Naive thymus-derived CD4-positive, alpha-beta T cell (primary cell): ENCODE measurements at regions not wholly inside any gene's neighbourhood (a gene's known extent, or its start where the extent isn't known, plus 50 kb on each side); places are given as distances from the start of the nearest gene placed in this dataset.

Source experiments
- ATAC-seq: fragments of 150-1000 bp; cut with Tn5 transposase; 2 replicates; pipeline ENCODE4 v1.10.0; 2021; ENCODE audit warnings: mild to moderate bottlenecking, moderate library complexity
- CTCF ChIA-PET: fragments of 350-600 bp; sonication (Branson Sonifier 250); formaldehyde crosslinking; loops from one replicate; lab custom pipeline; 2021; ENCODE audit warnings: antibody characterized with exemption; lab: Charles Lee
- POLR2A ChIA-PET: fragments of 350-600 bp; sonication (Branson Sonifier 250); formaldehyde crosslinking; loops from one replicate; lab custom pipeline; 2021; ENCODE audit warnings: antibody characterized with exemption, inconsistent platforms; lab: Charles Lee
- DNase-seq, 9 donors: peaks; one replicate each; pipeline versions ENCODE4 v3.0.0 to v3.0.0-alpha.2; 2020 to 2022; ENCODE audit warnings: mixed read lengths in 1 of 9
- H3K27ac ChIP-seq: one replicate; pipeline ENCODE4 v1.7.0; 2013; ENCODE audit warnings: mild to moderate bottlenecking, low read depth, low read length, moderate library complexity
- H3K27me3 ChIP-seq, 2 donors: one replicate each; pipeline ENCODE4 v1.7.0; 2013; ENCODE audit warnings: low read length in 2 of 2, mild to moderate bottlenecking in 2 of 2, moderate library complexity in 2 of 2; ENCODE audit not compliant: control insufficient read depth in 2 of 2, insufficient read depth in 2 of 2
- H3K36me3 ChIP-seq, 3 experiments: 1 replicate in 2 of 3; 2 replicates in 1 of 3; pipeline ENCODE4 v1.7.0; 2013; ENCODE audit warnings: low read length in 3 of 3, mild to moderate bottlenecking in 3 of 3, moderate library complexity in 1 of 3; ENCODE audit not compliant: insufficient read depth in 3 of 3, control insufficient read depth in 2 of 3
- H3K4me1 ChIP-seq, 2 donors: one replicate each; pipeline ENCODE4 v1.7.0; 2013; ENCODE audit warnings: low read length in 2 of 2, mild to moderate bottlenecking in 2 of 2, moderate library complexity in 1 of 2; ENCODE audit not compliant: control insufficient read depth in 2 of 2, insufficient read depth in 2 of 2
- H3K4me3 ChIP-seq: 2 replicates; pipeline ENCODE4 v1.7.0; 2013; ENCODE audit warnings: mild to moderate bottlenecking, low read length
- H3K9me3 ChIP-seq, 3 experiments: 1 replicate in 2 of 3; 2 replicates in 1 of 3; pipeline ENCODE4 v1.7.0; 2013; ENCODE audit warnings: low read length in 3 of 3; ENCODE audit not compliant: control insufficient read depth in 2 of 3
- H3K27ac Mint-ChIP-seq, 9 donors: one replicate each; pipeline ENCODE4 v1.8.0; 2020 to 2022; ENCODE audit warnings: mixed read lengths in 9 of 9, mild to moderate bottlenecking in 8 of 9, moderate library complexity in 5 of 9, inconsistent platforms in 2 of 9
- H3K27me3 Mint-ChIP-seq, 5 donors: one replicate each; pipeline ENCODE4 v1.8.0; 2021 to 2022; ENCODE audit warnings: mixed read lengths in 5 of 5, mild to moderate bottlenecking in 1 of 5
- H3K36me3 Mint-ChIP-seq, 5 donors: one replicate each; pipeline ENCODE4 v1.8.0; 2020 to 2022; ENCODE audit warnings: mixed read lengths in 5 of 5, mild to moderate bottlenecking in 3 of 5, inconsistent platforms in 1 of 5
- H3K4me1 Mint-ChIP-seq, 7 donors: one replicate each; pipeline ENCODE4 v1.8.0; 2020 to 2022; ENCODE audit warnings: mixed read lengths in 7 of 7, mild to moderate bottlenecking in 3 of 7, inconsistent platforms in 1 of 7
- H3K4me3 Mint-ChIP-seq, 10 donors: one replicate each; pipeline ENCODE4 v1.8.0; 2020 to 2022; ENCODE audit warnings: mild to moderate bottlenecking in 10 of 10, mixed read lengths in 10 of 10, moderate library complexity in 6 of 10, inconsistent platforms in 2 of 10
- H3K9me3 Mint-ChIP-seq, 11 donors: one replicate each; pipeline ENCODE4 v1.8.0; 2020 to 2022; ENCODE audit warnings: mixed read lengths in 11 of 11, mild to moderate bottlenecking in 4 of 11, inconsistent platforms in 1 of 11, moderate library complexity in 1 of 11
- intact Hi-C, 2 donors: fragments of 100-400 bp; cut with micrococcal nuclease; formaldehyde crosslinking; loops; one replicate each; pipeline ENCODE4 v1.15.1; 2023

GRCh38 chr2:23250371-23250770, 134.6 kb upstream of the KLHL29 start:
- ATAC-seq: no peak

DNA sequence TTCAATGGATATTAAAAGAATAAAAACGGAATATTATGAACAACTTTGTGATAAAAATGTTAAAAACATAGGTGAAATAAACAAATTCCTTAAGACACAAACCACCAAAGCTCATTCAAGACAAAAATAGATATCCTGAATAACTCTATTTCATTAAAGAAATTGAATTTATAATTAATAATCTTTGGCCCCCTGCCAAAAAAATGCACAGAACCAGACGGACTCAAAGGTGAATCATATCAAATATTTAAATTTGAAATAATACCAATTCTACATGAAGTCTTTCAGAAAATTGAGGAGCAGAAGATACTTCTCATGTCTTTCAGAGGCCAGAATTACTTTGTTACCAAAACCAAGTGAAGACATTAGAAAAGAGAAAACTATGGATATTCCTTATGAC, 128.3 kb upstream of the KLHL29 start:
- H3K27ac ChIP-seq: no peak overlapping the region
- H3K4me1 Mint-ChIP-seq: peaks cover 0 to 1% (median 0%) of the 10 kb centered on the region in 7 donors
- intact Hi-C loops: no loop called here
- H3K27ac Mint-ChIP-seq: no peak overlapping the region
- H3K9me3 Mint-ChIP-seq: peaks cover 0 to 6% (median 0%) of the 10 kb centered on the region in 11 donors
- no peaks in the 10 kb centered on the region for H3K36me3 ChIP-seq
- no peaks in the 10 kb centered on the region for H3K27me3 ChIP-seq
- H3K4me3 Mint-ChIP-seq: no peak overlapping the region
- H3K4me1 ChIP-seq: no peaks in the 10 kb centered on the region
- POLR2A ChIA-PET: no interaction called here
- ATAC-seq: no peak
- peaks cover 4 to 26% (median 20%) of the 10 kb centered on the region in 5 donors for H3K27me3 Mint-ChIP-seq
- H3K36me3 Mint-ChIP-seq: no peaks in the 10 kb centered on the region
- no peak overlapping the region for H3K4me3 ChIP-seq
- DNase-seq: no peak
- CTCF ChIA-PET: no interaction called here
- H3K9me3 ChIP-seq: no peaks in the 10 kb centered on the region

More at GRCh38 chr2:23250371-23250770, 134.6 kb upstream of the KLHL29 start:
- H3K4me3 ChIP-seq: no peak overlapping the region
- ChIA-PET POLR2A (no interaction called here), CTCF (no interaction called here)
- H3K4me3 Mint-ChIP-seq: no peak overlapping the region
- intact Hi-C loops: no loop called here
- no peaks in the 10 kb centered on the region for H3K36me3 ChIP-seq
- no peaks in the 10 kb centered on the region for H3K27me3 ChIP-seq
- H3K9me3 Mint-ChIP-seq: peaks cover 0 to 6% (median 0%) of the 10 kb centered on the region in 11 donors
- peaks cover 0 to 2% (median 0%) of the 10 kb centered on the region in 7 donors for H3K4me1 Mint-ChIP-seq
- H3K4me1 ChIP-seq: no peaks in the 10 kb centered on the region
- H3K36me3 Mint-ChIP-seq: no peaks in the 10 kb centered on the region
- H3K27ac ChIP-seq: no peak overlapping the region
- no peak for DNase-seq
- no peaks in the 10 kb centered on the region for H3K9me3 ChIP-seq
- H3K27ac Mint-ChIP-seq: no peak overlapping the region
- peaks cover 16 to 45% (median 34%) of the 10 kb centered on the region in 5 donors for H3K27me3 Mint-ChIP-seq

GRCh38 chr2:23260621-23261020, 124.4 kb upstream of the KLHL29 start:
- H3K9me3 Mint-ChIP-seq: no peaks in the 10 kb centered on the region
- H3K36me3 Mint-ChIP-seq: no peaks in the 10 kb centered on the region
- intact Hi-C loops: no loop called here
- H3K27ac Mint-ChIP-seq: no peak overlapping the region
- no peak for ATAC-seq
- CTCF ChIA-PET: no interaction called here
- POLR2A ChIA-PET: no interaction called here
- no peaks in the 10 kb centered on the region for H3K4me1 ChIP-seq
- no peak overlapping the region for H3K27ac ChIP-seq
- no peaks in the 10 kb centered on the region for H3K27me3 ChIP-seq
- H3K4me1 Mint-ChIP-seq: peaks cover 0 to 1% (median 0%) of the 10 kb centered on the region in 7 donors
- no peak for DNase-seq
- H3K27me3 Mint-ChIP-seq: peaks cover 0 to 19% (median 11%) of the 10 kb centered on the region in 5 donors
- H3K4me3 ChIP-seq: no peak overlapping the region
- H3K4me3 Mint-ChIP-seq: no peak overlapping the region
- no peaks in the 10 kb centered on the region for H3K36me3 ChIP-seq
- H3K9me3 ChIP-seq: no peaks in the 10 kb centered on the region

GRCh38 chr2:23268467-23269263, 116.3 kb upstream of the KLHL29 start:
- no peak overlapping the region for H3K27ac Mint-ChIP-seq
- Histone ChIP-seq H3K4me1 (no peaks in the 10 kb centered on the region), H3K9me3 (no peaks in the 10 kb centered on the region), H3K27me3 (no peaks in the 10 kb centered on the region), H3K27ac (no peak overlapping the region), H3K36me3 (no peaks in the 10 kb centered on the region), H3K4me3 (no peak overlapping the region)
- H3K4me1 Mint-ChIP-seq: no peaks in the 10 kb centered on the region
- CTCF ChIA-PET: no interaction called here
- peaks cover 5 to 37% (median 18%) of the 10 kb centered on the region in 5 donors for H3K27me3 Mint-ChIP-seq
- H3K9me3 Mint-ChIP-seq: no peaks in the 10 kb centered on the region
- intact Hi-C loops: no loop called here
- no peaks in the 10 kb centered on the region for H3K36me3 Mint-ChIP-seq
- no peak overlapping the region for H3K4me3 Mint-ChIP-seq
- DNase-seq: no peak
- POLR2A ChIA-PET: no interaction called here
- ATAC-seq: no peak

DNA sequence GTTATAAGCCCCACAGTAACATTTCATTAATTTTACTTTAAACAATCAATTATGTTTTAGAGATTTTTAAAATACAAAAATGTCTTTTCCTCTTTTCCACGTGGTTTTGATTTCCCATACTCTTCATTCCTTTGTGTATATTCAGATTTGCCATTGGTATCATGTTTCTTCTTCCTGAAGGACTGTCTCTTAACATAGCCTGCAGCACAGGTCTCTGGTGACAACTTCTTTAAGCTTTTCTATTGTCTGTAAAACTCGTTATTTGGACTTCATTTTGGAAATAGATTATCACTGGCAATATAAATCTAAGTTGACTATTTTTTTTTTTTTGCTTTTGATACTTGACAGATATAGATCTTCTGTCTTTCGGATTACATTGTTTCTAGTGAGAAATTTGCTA, 115.2 kb upstream of the KLHL29 start:
- ATAC-seq: no peak
- Mint-ChIP-seq H3K27ac (no peak overlapping the region), H3K27me3 (peaks cover 5 to 37% (median 19%) of the 10 kb centered on the region in 5 donors), H3K4me3 (no peak overlapping the region), H3K9me3 (no peaks in the 10 kb centered on the region), H3K36me3 (no peaks in the 10 kb centered on the region), H3K4me1 (no peaks in the 10 kb centered on the region)
- Histone ChIP-seq H3K9me3 (no peaks in the 10 kb centered on the region), H3K36me3 (no peaks in the 10 kb centered on the region), H3K4me1 (no peaks in the 10 kb centered on the region), H3K27ac (no peak overlapping the region), H3K4me3 (no peak overlapping the region), H3K27me3 (no peaks in the 10 kb centered on the region)
- no peak for DNase-seq
- CTCF ChIA-PET: interaction anchor here (0.6 kb wide), 1 partner anchor 22 kb away, joined by 4 read pairs; no protein-coding TSS in a partner anchor
- intact Hi-C loops: no loop called here
- POLR2A ChIA-PET: interaction anchor here (0.8 kb wide), 1 partner anchor 1219 kb away, joined by 3 read pairs; no protein-coding TSS in a partner anchor

DNA sequence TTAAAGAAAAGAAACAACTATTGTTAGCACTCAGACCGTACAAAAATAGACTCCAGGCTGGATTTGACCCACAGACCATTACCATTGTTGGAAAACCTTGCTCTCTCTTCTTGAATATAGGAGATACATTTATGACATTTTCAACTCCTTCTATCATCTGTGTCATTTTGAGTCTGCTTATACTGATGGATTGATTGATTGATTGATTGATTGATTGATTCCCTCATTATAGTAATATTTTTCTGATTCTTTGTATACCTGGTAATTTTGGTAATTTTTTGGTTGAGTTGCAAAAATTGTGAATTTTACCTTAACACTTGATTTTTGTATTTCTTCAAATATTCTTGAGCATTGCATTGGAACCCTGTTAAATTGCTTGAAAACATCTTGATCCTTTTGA, 114.2 kb upstream of the KLHL29 start:
- Histone ChIP-seq H3K9me3 (no peaks in the 10 kb centered on the region), H3K36me3 (no peaks in the 10 kb centered on the region), H3K27ac (no peak overlapping the region), H3K27me3 (no peaks in the 10 kb centered on the region), H3K4me3 (no peak overlapping the region), H3K4me1 (no peaks in the 10 kb centered on the region)
- Mint-ChIP-seq H3K36me3 (no peaks in the 10 kb centered on the region), H3K9me3 (no peaks in the 10 kb centered on the region), H3K27ac (no peak overlapping the region), H3K4me1 (no peaks in the 10 kb centered on the region), H3K4me3 (no peak overlapping the region), H3K27me3 (peaks cover 5 to 31% (median 23%) of the 10 kb centered on the region in 5 donors)
- intact Hi-C loops: no loop called here
- ChIA-PET CTCF (no interaction called here), POLR2A (no interaction called here)
- ATAC-seq: no peak
- no peak for DNase-seq

- H3K4me1 Mint-ChIP-seq: no peaks in the 10 kb centered on the region
- intact Hi-C loops: no loop called here
- H3K27ac Mint-ChIP-seq: no peak overlapping the region
Measured at GRCh38 chr2:23271230-23271629, 113.7 kb upstream of the KLHL29 start.

More at GRCh38 chr2:23271230-23271629, 113.7 kb upstream of the KLHL29 start:
- no peaks in the 10 kb centered on the region for H3K36me3 Mint-ChIP-seq
- H3K27me3 Mint-ChIP-seq: peaks cover 6 to 31% (median 23%) of the 10 kb centered on the region in 5 donors
- H3K9me3 Mint-ChIP-seq: no peaks in the 10 kb centered on the region
- Histone ChIP-seq H3K27me3 (no peaks in the 10 kb centered on the region), H3K4me3 (no peak overlapping the region), H3K9me3 (no peaks in the 10 kb centered on the region), H3K36me3 (no peaks in the 10 kb centered on the region), H3K4me1 (no peaks in the 10 kb centered on the region), H3K27ac (no peak overlapping the region)
- ChIA-PET POLR2A (no interaction called here), CTCF (interaction anchor here (0.7 kb wide), 1 partner anchor 23 kb away, joined by 6 read pairs; no protein-coding TSS in a partner anchor)
- DNase-seq: no peak
- no peak overlapping the region for H3K4me3 Mint-ChIP-seq
- no peak for ATAC-seq
